Tibial artery (tissue), 4 donors: ENCODE measurements at regions not wholly inside any gene's neighbourhood (a gene's known extent, or its start where the extent isn't known, plus 50 kb on each side); places are given as distances from the start of the nearest gene placed in this dataset.

Experiments used
- DNase-seq, 2 donors: peaks; one replicate each; pipeline ENCODE4 v3.0.0-alpha.2; 2019
- H3K27ac ChIP-seq, 2 donors: fragments of 200-600 bp; sonication (generic) in 1 of 2; 1 replicate in 1 of 2; 2 replicates in 1 of 2; pipeline ENCODE4 v1.5.1; 2018 to 2019; ENCODE audit warnings: mild to moderate bottlenecking in 1 of 2
- H3K27me3 ChIP-seq, 2 donors: fragments of 200-600 bp; sonication (generic) in 1 of 2; one replicate each; pipeline versions ENCODE4 v1.5.1 to v1.6.0; 2016 to 2019
- H3K36me3 ChIP-seq, 3 donors: fragments of 200-600 bp; sonication (generic) in 2 of 3; one replicate each; pipeline ENCODE4 v1.5.1; 2016 to 2019; ENCODE audit warnings: mild to moderate bottlenecking in 2 of 3
- H3K4me1 ChIP-seq, 4 donors: fragments of 200-600 bp; sonication (generic) in 2 of 4; 1 replicate in 3 of 4; 2 replicates in 1 of 4; pipeline ENCODE4 v1.5.1; 2016 to 2019
- H3K4me3 ChIP-seq, 2 donors: fragments of 200-600 bp; sonication (generic) in 1 of 2; 1 replicate in 1 of 2; 2 replicates in 1 of 2; pipeline ENCODE4 v1.5.1; 2018 to 2019; ENCODE audit warnings: mild to moderate bottlenecking in 2 of 2
- H3K9me3 ChIP-seq, 3 donors: fragments of 200-600 bp; sonication (generic) in 1 of 3; one replicate each; pipeline ENCODE4 v1.5.1; 2016 to 2019
- intact Hi-C: fragments of 100-400 bp; cut with DNase I; formaldehyde crosslinking; loops from one replicate; pipeline ENCODE4 v1.15.0; 2023; ENCODE audit warnings: low total_unique reads
- TF ChIP-seq, protein P1 (sequence below), 2 experiments: fragments of 200-600 bp in 1 of 2; fragments of 450-650 bp in 1 of 2; IDR thresholded peaks; one replicate each; pipeline ENCODE4 v1.5.1; 2017 to 2019; ENCODE audit warnings: antibody characterized with exemption in 2 of 2, mild to moderate bottlenecking in 1 of 2, moderate library complexity in 1 of 2

DNA sequence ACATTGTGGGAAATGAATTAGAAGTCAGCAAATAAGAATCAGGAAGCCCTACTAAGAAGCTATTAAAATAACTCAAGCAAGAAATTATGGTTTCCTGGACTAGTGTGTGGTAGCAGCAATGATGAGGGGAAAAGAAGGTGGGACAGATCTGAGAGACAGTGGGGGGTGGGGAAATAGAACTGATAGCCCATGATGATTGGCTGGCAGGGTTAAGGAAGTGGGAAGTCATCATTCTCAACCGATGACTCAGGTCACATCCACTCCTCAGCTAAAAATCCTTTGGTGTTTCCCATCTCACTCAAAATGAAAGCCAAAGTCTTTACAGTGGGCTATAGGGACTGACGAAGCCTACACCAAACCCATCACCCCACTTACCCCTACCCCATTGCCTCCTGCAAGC, 153.9 kb upstream of the ARHGEF26 start:
- Histone ChIP-seq H3K27me3 (no peaks in the 10 kb centered on the region), H3K27ac (no peak overlapping the region), H3K4me1 (no peaks in the 10 kb centered on the region), H3K9me3 (no peaks in the 10 kb centered on the region), H3K4me3 (no peak overlapping the region), H3K36me3 (no peaks in the 10 kb centered on the region)
- intact Hi-C loops: no loop called here
- no peak for DNase-seq
- TF ChIP-seq, protein P1, sequence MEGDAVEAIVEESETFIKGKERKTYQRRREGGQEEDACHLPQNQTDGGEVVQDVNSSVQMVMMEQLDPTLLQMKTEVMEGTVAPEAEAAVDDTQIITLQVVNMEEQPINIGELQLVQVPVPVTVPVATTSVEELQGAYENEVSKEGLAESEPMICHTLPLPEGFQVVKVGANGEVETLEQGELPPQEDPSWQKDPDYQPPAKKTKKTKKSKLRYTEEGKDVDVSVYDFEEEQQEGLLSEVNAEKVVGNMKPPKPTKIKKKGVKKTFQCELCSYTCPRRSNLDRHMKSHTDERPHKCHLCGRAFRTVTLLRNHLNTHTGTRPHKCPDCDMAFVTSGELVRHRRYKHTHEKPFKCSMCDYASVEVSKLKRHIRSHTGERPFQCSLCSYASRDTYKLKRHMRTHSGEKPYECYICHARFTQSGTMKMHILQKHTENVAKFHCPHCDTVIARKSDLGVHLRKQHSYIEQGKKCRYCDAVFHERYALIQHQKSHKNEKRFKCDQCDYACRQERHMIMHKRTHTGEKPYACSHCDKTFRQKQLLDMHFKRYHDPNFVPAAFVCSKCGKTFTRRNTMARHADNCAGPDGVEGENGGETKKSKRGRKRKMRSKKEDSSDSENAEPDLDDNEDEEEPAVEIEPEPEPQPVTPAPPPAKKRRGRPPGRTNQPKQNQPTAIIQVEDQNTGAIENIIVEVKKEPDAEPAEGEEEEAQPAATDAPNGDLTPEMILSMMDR (IDR thresholded peaks at IDR 0.05): no peak

DNA sequence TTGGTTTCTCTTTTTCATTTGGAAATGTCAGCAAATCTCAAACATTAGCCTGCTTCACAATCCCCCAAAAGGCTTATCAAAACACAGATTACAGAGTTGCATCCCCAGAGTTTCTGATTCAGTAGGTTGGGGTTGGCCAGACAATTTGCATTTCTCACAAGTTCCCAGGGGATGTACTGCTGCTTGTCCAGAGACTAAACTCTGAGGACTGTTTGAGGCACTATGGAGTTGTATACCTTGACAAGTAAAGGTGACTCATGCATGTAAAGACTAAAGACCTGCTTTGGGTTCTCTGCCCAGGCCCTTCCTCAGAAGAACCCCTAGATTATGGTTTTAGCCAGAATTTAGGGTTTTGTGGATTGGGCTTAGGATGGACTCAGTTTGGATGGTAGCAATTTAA, 151.1 kb upstream of the ARHGEF26 start:
- Histone ChIP-seq H3K9me3 (no peaks in the 10 kb centered on the region), H3K27me3 (no peaks in the 10 kb centered on the region), H3K27ac (no peak overlapping the region), H3K36me3 (no peaks in the 10 kb centered on the region), H3K4me3 (no peak overlapping the region), H3K4me1 (peaks cover 0 to 8% (median 0%) of the 10 kb centered on the region in 4 donors)
- DNase-seq: no peak
- TF ChIP-seq, protein P1 (IDR thresholded peaks at IDR 0.05): no peak
- intact Hi-C loops: no loop called here

- TF ChIP-seq, protein P1 (IDR thresholded peaks at IDR 0.05): peak in 1 of 2 experiments; percentile 9
- intact Hi-C loops: no loop called here
- Histone ChIP-seq H3K9me3 (no peaks in the 10 kb centered on the region), H3K4me3 (no peak overlapping the region), H3K27ac (no peak overlapping the region), H3K4me1 (peaks cover 0 to 8% (median 0%) of the 10 kb centered on the region in 4 donors), H3K36me3 (no peaks in the 10 kb centered on the region), H3K27me3 (no peaks in the 10 kb centered on the region)
- DNase-seq: no peak
Observed at GRCh38 chr3:153970741-153971347, 150.3 kb upstream of the ARHGEF26 start.

GRCh38 chr3:153972862-153973261, 148.3 kb upstream of the ARHGEF26 start:
- Histone ChIP-seq H3K36me3 (no peaks in the 10 kb centered on the region), H3K4me1 (peaks cover 0 to 15% (median 3%) of the 10 kb centered on the region in 4 donors), H3K9me3 (no peaks in the 10 kb centered on the region), H3K4me3 (no peak overlapping the region), H3K27me3 (no peaks in the 10 kb centered on the region), H3K27ac (no peak overlapping the region)
- TF ChIP-seq, protein P1 (IDR thresholded peaks at IDR 0.05): no peak
- DNase-seq: no peak
- intact Hi-C loops: no loop called here

DNA sequence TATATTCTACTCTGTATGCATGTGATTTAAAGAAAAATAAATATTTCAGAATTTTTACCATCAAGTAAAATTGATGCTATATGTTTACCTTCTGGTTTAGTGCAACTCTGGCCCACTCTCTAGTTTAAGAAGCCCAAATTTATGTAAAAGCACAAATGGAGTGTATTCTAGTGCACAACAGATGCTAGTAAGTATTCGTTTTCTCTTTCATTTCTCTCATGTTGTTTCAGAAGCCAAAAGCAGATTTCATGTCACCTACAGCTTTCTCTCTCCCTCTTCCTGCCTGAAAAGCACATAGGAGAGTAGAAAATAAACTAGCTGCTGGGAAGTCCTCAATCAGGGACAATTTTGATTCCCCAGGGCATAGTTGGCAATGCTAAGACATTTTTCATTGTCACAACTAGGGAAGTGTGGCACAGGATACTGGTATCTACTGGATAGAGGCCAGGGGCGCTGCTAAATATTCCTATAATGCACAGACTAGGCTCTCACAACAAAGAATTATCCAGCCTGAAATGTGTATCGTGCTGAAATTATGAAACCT, 147.4 kb upstream of the ARHGEF26 start:
- no peak overlapping the region for H3K27ac ChIP-seq
- H3K36me3 ChIP-seq: no peaks in the 10 kb centered on the region
- no peak overlapping the region for H3K4me3 ChIP-seq
- no peaks in the 10 kb centered on the region for H3K9me3 ChIP-seq
- peaks cover 0 to 15% (median 3%) of the 10 kb centered on the region in 4 donors for H3K4me1 ChIP-seq
- intact Hi-C loops: no loop called here
- DNase-seq: no peak
- TF ChIP-seq, protein P1 (IDR thresholded peaks at IDR 0.05): no peak
- no peaks in the 10 kb centered on the region for H3K27me3 ChIP-seq
